Stimulated activated naive CD4-positive, alpha-beta T cell (primary cell): ENCODE measurements at regions not wholly inside any gene's neighbourhood (a gene's known extent, or its start where the extent isn't known, plus 50 kb on each side); places are given as distances from the start of the nearest gene placed in this dataset.

Source experiments
- DNase-seq, 6 experiments: peaks; one replicate each; lab custom pipeline; 2025; lab: John Stamatoyannopoulos, UW

GRCh38 chr20:23231561-23232218, 118.9 kb upstream of the NXT1 start:
- DNase-seq: no peak

DNA sequence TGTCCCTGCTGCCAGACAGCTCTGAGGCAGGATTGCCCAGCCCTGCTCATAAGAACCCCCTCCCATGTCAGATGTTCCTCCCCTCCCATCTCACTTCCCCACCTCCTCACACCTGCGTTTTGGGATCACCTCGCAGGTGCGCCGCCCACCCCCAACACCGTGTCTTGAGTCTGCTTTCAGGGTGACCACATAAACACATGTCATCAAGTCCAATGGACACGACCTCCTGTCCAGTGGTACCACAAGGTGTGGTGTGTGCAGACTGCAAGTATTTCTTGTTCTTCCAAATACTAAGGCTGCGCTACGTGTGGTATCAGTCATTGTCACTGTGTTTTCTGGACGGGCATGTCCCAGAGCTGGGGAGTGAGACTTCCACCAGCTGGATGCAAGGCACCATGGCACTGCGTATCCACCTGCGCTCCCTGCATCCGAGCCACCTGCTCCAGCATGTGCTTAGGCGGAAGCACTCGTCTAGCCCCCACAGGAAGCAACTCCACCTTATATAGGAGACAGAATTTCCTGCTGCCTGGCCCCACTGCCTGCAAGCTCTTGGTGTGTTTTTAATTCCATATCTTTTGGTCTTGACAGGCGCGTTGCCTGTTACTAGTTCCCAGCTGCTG, 119.7 kb upstream of the NXT1 start:
- no peak for DNase-seq

DNA sequence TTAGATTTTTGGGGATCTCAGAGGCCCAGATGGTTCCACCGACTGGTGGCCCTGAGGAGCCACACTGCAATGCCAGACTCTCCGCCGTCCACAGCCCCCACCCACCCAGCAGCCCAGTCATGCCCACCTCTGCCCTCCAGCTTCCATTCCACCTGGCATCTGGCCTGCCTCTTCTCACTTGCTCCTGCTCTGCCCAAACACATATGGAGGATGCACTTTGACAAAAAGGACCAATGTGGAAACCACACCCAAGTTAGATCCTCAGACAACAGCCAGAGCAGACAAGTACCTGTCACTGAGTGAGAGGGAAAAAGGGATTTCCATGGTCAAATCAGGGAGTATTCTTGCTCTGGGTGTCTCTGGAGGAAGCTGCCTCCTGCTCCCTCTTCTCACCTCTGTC, 120.6 kb upstream of the NXT1 start:
- DNase-seq: no peak

DNA sequence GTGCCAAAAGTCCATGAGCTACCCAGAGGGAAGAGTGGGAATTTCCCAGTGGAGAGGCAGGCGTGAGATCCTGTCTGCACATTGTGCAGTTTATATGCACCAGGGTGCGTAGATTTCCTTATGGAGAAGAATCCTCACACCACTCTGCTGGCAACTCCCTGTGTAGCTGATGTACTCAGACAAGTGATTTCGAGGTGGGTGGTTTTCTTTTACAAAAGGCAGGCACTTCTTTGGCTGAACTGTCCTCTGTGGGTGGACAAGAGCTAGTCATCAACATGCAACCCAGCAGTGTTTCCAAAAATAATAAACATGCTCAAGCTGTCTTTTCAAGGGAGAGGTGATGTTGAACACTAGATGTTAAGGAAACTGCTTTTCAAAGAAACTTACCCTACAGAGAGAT, 121.7 kb upstream of the NXT1 start:
- DNase-seq: no peak

DNA sequence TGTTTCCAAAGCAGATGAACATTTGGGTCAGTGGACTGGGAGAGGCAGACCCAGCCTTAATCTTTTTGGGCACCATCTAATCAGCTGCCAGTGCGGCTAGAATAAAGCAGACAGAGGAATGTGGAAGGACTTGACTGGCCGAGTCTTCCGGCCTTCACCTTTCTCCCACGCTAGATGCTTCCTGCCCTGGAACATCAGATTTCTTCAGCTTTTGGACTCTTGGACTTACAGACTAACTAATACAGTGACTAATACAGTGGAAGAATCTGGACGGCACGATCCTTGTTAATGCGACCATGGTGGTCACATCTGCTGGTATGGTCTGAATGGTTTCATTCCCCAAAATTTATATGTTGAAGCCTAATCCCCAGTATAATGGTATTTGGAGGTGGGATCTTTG, 122.6 kb upstream of the NXT1 start:
- no peak for DNase-seq

GRCh38 chr20:23227274-23227673, 123.3 kb upstream of the NXT1 start:
- no peak for DNase-seq

- DNase-seq: no peak
Observed at GRCh38 chr20:23226612-23227265, 123.9 kb upstream of the NXT1 start.

DNA sequence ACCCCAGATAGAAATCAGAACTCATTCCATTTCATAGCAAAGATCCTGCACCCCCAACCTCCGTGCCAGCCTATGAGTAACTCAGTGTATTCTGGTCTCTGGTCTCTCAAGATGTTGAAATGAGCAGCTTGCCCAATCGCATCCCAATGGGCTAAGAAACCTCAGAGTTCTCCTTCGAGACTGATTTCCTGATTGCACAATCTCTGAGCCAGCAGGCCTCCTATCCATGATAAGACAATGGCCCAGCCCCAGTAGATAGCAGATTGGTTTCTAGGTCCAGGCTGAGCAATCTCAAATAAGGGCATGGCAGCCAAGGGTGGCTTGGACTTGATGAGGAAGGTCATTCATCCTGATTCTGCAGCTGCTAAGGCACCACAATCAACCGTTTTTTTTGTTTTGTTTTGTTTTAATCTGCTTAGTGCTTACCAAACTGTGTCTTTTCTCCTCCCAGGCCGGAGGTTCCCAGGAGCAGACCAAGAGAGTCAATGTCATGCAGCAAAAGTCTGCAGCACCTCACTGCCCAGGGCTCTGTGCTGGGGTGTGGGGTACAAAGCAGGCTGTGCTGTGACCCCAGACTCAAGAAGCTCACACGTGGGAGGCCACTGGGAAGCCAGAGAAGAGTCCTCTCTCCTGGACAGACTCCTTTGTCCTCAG, 125.1 kb upstream of the NXT1 start:
- DNase-seq: no peak

DNA sequence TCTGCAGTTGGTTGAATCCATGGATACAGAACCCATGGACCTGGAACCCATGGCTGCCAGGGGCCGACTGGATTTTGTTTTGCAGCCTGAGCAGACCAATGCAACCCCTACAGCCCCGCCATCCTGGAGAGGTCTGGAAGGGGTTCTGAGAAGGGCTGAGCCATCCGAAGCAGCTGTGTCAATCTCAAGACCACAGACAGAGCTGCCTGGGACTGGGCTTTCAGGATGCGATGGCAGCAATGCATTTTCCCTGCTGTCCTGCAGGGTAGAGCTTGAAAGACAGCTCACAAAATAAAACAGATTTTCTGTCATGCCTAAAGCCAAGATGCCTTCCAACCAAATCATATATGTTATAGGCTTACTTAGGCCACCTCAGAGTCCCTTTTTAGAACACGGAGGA, 125.8 kb upstream of the NXT1 start:
- DNase-seq: no peak

- no peak for DNase-seq
Observed at GRCh38 chr20:23223908-23224580, 126.5 kb upstream of the NXT1 start.

DNA sequence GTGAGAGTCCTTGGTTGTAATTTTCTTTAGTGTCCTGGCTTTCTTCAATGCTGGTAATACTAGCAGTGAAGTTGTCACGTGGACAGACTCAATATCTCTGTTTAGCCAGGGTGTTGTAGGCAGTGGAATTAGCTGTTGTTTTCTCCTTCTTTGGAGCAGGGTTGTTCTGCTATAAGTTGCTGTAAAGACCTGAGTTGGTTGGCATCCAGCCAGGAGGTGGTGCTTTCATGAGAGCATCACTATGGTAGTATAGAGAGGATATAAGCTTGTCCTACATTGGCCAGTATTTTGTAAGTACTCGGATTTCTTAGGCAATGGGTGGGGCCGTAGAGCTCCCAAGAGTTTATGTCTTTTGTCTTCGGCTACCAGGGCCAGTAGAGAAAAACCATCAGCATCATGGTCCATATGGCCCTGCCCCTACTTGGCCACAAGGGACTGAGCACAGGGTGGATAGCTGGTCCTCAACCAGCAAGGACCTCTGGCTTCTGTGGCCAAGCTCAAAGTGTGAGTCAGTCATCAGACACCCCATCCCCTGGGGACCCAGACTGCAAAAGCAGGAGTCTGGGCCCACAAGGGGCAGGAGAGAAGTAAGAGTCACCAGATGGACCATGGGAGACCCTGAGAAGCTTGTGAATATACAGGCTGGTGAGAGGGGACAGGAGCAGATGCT, 127.9 kb upstream of the NXT1 start:
- no peak for DNase-seq

GRCh38 chr20:23217023-23217422, 130.9 kb upstream of the CD93 start:
- DNase-seq: no peak

GRCh38 chr20:23215344-23215995, 129.3 kb upstream of the CD93 start:
- no peak for DNase-seq

DNA sequence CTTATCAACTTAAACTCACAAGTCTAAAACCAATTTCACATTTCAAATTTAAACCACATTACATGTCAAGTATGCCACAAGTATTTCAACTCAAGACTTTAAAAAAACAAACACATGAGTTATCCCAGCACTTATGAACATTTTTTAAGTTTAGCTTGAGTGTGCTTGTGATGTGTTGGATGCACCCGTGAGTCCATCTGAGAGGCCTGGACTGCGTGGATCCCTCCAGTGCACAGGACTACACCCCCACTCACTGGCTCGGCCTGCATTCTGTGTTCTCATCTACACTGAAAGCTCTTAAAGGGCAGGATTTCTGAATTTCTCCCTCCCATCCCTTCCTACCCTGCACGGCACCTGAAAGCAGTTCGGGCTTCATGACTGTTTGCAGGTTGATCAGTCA, 128.8 kb upstream of the CD93 start:
- DNase-seq: no peak

GRCh38 chr20:23212464-23212995, 126.4 kb upstream of the CD93 start:
- DNase-seq: no peak

GRCh38 chr20:23212011-23212410, 125.9 kb upstream of the CD93 start:
- DNase-seq: no peak

DNA sequence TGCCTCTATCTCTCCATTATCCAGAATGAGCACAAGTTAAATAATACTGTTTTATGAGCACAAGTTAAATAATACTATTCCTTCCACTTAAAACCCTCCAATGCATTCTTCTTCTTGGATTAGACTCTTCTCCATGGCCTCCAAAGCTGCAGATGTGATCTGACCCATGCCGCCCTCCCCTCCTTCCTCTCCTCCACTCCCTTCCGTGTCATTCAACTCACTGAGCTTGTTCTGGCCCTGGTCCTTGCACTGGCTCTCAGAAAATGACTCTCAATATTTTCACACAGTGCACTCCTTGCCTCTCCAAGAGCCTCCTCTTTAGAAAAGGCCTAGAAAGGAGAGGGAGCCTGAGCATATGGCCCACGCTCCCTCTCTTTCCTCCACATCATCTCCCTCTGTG, 125.0 kb upstream of the CD93 start:
- DNase-seq: no peak

DNA sequence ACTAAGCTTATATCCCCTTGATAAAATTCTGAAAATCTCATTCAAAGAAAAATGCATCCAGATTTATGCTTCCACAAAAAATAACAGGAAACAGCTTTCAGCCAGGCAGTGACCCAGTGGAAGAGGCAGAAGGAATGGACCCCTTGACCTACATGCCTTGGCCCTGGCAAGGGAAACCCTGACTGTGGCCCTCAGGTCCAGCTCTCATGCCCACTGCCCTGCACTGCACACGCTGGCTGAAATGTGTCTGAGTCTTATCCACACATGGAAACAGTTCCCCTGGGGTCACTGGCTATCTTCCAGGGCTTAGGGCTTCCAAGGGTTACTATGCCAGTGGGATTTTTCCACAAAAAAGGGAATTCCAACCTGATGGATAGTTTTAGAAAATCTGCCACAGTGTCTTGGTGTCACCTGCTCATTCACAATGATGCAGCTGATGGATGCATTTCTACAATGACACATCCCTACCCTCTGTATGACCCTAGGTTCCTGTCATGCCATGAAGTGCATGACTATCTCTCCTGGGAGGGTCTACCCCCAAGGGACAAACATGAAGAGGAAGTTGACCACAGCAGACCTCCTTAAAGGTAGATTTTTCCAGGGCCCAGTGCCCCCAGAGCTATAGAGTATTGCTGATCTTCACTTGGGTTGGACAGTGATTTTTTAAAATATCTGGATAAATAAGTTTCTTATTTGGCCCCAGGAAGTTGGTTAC, 121.9 kb upstream of the CD93 start:
- no peak for DNase-seq

DNA sequence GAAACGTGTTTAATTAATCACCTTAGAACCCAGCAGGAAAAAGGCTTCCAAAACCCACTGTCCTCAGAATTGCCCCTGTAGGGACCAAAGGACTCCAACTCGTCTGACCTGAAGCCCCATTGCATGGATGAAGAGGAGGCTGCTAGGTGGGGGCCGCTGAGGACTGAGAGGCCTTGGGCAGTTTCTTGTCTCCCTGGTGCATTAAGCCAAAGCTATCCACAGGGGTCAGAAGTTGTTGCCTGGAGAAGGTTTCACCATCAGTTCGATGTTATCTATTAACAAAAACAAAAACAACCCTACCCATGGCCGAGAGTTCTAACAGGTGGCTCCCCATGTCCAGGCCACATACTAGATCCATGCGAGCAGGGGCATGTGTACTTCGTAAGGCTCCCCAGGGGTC, 120.9 kb upstream of the CD93 start:
- no peak for DNase-seq

DNA sequence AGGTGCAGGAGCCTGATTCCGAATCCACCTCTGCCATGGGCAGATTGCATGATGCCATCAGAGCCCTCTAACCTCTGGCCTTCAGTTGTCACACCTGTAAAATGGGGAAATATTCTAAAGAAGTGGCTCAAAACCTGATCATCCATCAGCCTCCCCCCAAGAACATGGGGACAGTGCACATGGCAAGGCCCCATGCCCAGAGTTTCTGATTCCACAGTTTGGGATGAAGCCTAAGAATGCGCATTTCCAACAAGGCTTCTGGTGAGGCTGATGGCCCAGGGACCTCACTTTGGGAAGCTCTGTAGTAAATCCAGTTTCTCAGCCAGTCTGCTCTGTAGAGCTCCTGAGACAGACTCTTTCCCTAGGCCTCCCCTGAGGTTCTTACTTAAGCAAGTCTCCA, 119.9 kb upstream of the CD93 start:
- DNase-seq: no peak

- no peak for DNase-seq
Observed at GRCh38 chr20:23205611-23206041, 119.5 kb upstream of the CD93 start.
